ENCODE measurements at regions not wholly inside any gene's neighbourhood (a gene's known extent, or its start where the extent isn't known, plus 50 kb on each side); places are given as distances from the start of the nearest gene placed in this dataset.

- TF ChIP-seq SPI1 (IDR thresholded peaks at IDR 0.05; ENCODE audit: low read depth, low read length): no peak
- TF ChIP-seq POLR2A (IDR thresholded peaks at IDR 0.05; ENCODE audit: low read depth, low read length): no peak
- TF ChIP-seq TAF1 (IDR thresholded peaks at IDR 0.05; ENCODE audit: low read depth, low read length): no peak
- no peak for TF ChIP-seq POLR2AphosphoS5 (IDR thresholded peaks at IDR 0.05; ENCODE audit: low read depth, low read length)
These were observed 118.4 kb upstream of the MAP3K1 start for GRCh38 chr5:56696900-56697299.

All from GM12891 (cell line).